SHP77 (cell line): ENCODE measurements at regions not wholly inside any gene's neighbourhood (a gene's known extent, or its start where the extent isn't known, plus 50 kb on each side); places are given as distances from the start of the nearest gene placed in this dataset.
A peak's percentile ranks its signal among the peaks of the same experiment; 100 is the strongest.

Source experiments
- DNase-seq, 2 experiments: peaks; one replicate each; lab custom pipeline; 2025; lab: John Stamatoyannopoulos, UW

- DNase-seq: no peak
These were observed 508.2 kb downstream of the METTL15 start for GRCh38 chr11:28616160-28616965.

GRCh38 chr11:28615542-28615941, 507.4 kb downstream of the METTL15 start:
- DNase-seq: no peak

GRCh38 chr11:28606930-28607329, 498.7 kb downstream of the METTL15 start:
- DNase-seq: peak; percentile 2 to 4

GRCh38 chr11:28599656-28600055, 491.5 kb downstream of the METTL15 start:
- no peak for DNase-seq

GRCh38 chr11:28598531-28598930, 490.3 kb downstream of the METTL15 start:
- no peak for DNase-seq

GRCh38 chr11:28596816-28597215, 488.6 kb downstream of the METTL15 start:
- DNase-seq: no peak

GRCh38 chr11:28592141-28592540, 484.0 kb downstream of the METTL15 start:
- no peak for DNase-seq

- DNase-seq: no peak
These were observed 476.8 kb downstream of the METTL15 start for GRCh38 chr11:28584992-28585391.

- DNase-seq: no peak
These were observed 474.3 kb downstream of the METTL15 start for GRCh38 chr11:28582506-28582905.

- no peak for DNase-seq
These were observed 473.4 kb downstream of the METTL15 start for GRCh38 chr11:28581286-28582242.

GRCh38 chr11:28571371-28571770, 463.2 kb downstream of the METTL15 start:
- DNase-seq: no peak

GRCh38 chr11:28569106-28569505, 460.9 kb downstream of the METTL15 start:
- no peak for DNase-seq

- peak; percentile 30 to 77 for DNase-seq
These were observed 458.3 kb downstream of the METTL15 start for GRCh38 chr11:28566339-28567089.

- DNase-seq: no peak
These were observed 451.3 kb downstream of the METTL15 start for GRCh38 chr11:28559492-28559891.

- no peak for DNase-seq
These were observed 439.1 kb downstream of the METTL15 start for GRCh38 chr11:28547321-28547741.

GRCh38 chr11:28545536-28545935, 437.3 kb downstream of the METTL15 start:
- DNase-seq: no peak

GRCh38 chr11:28542561-28542960, 434.4 kb downstream of the METTL15 start:
- no peak for DNase-seq

GRCh38 chr11:28539239-28540030, 431.2 kb downstream of the METTL15 start:
- no peak for DNase-seq

- DNase-seq: no peak
These were observed 429.6 kb downstream of the METTL15 start for GRCh38 chr11:28537822-28538221.

GRCh38 chr11:28536504-28537267, 428.5 kb downstream of the METTL15 start:
- DNase-seq: no peak
